Nephron (organoid): ENCODE measurements at regions not wholly inside any gene's neighbourhood (a gene's known extent, or its start where the extent isn't known, plus 50 kb on each side); places are given as distances from the start of the nearest gene placed in this dataset.
A peak's percentile ranks its signal among the peaks of the same experiment; 100 is the strongest.
"Not testable (repeated sequence)": the region's sequence is repeated elsewhere in the genome, so short reads cannot be mapped to it uniquely, and the experiment has no call there.

Experiments
- H3K27ac Mint-ChIP-seq, 3 experiments: 2 replicates each; pipeline ENCODE4 v1.8.0; 2020; ENCODE audit warnings: mixed read lengths in 3 of 3, mild to moderate bottlenecking in 2 of 3, moderate library complexity in 1 of 3
- H3K27me3 Mint-ChIP-seq: 2 replicates; pipeline ENCODE4 v1.8.0; 2021; ENCODE audit warnings: low read depth, mild to moderate bottlenecking, moderate library complexity, mixed read lengths
- H3K36me3 Mint-ChIP-seq: 2 replicates; pipeline ENCODE4 v1.8.0; 2020; ENCODE audit warnings: low read depth, mixed read lengths
- H3K4me1 Mint-ChIP-seq: 2 replicates; pipeline ENCODE4 v1.8.0; 2020; ENCODE audit warnings: mixed read lengths
- H3K4me3 Mint-ChIP-seq, 3 experiments: 2 replicates each; pipeline ENCODE4 v1.8.0; 2020; ENCODE audit warnings: mild to moderate bottlenecking in 3 of 3, mixed read lengths in 3 of 3, moderate library complexity in 2 of 3
- H3K9me3 Mint-ChIP-seq: 2 replicates; pipeline ENCODE4 v1.8.0; 2020; ENCODE audit warnings: mixed read lengths
- CTCF ChIP-seq, 3 experiments: fragments of 200-600 bp; sonication (generic); IDR thresholded peaks; one replicate each; pipeline ENCODE4 v1.5.0; 2021; ENCODE audit warnings: antibody characterized with exemption in 3 of 3; ENCODE audit not compliant: unreplicated experiment in 3 of 3

GRCh38 chr7:114083166-114084001 lies 164.6 kb upstream of the PPP1R3A start:
- Mint-ChIP-seq H3K9me3 (no peaks in the 10 kb centered on the region), H3K36me3 (no peaks in the 10 kb centered on the region), H3K27ac (peak overlapping the region; percentile 96 to 98 (median 97)), H3K4me3 (peak overlapping the region; percentile 85 to 88 (median 88)), H3K27me3 (peaks cover 72% of the 10 kb centered on the region), H3K4me1 (peaks cover 36% of the 10 kb centered on the region)
- TF ChIP-seq CTCF (IDR thresholded peaks at IDR 0.05; ENCODE audit: unreplicated experiment in 3 of 3), result no peak

GRCh38 chr7:114082642-114083165 lies 163.9 kb upstream of the PPP1R3A start:
- Mint-ChIP-seq H3K27me3 (peaks cover 65% of the 10 kb centered on the region), H3K4me3 (peak overlapping the region; percentile 85 to 88 (median 88)), H3K27ac (peak overlapping the region; percentile 26 to 79 (median 53)), H3K36me3 (no peaks in the 10 kb centered on the region), H3K9me3 (no peaks in the 10 kb centered on the region), H3K4me1 (peaks cover 30% of the 10 kb centered on the region)
- no peak for TF ChIP-seq CTCF (IDR thresholded peaks at IDR 0.05; ENCODE audit: unreplicated experiment in 3 of 3)

GRCh38 chr7:114081606-114082425 lies 163.0 kb upstream of the PPP1R3A start:
- peak overlapping the region in 1 of 3 experiments; percentile 82 for H3K27ac Mint-ChIP-seq
- TF ChIP-seq CTCF (IDR thresholded peaks at IDR 0.05; ENCODE audit: unreplicated experiment in 3 of 3), result peak; percentile 63 to 84 (median 65)
- H3K9me3 Mint-ChIP-seq, result no peaks in the 10 kb centered on the region
- H3K36me3 Mint-ChIP-seq, result no peaks in the 10 kb centered on the region
- peak overlapping the region; percentile 73 to 88 (median 85) for H3K4me3 Mint-ChIP-seq
- H3K27me3 Mint-ChIP-seq, result peaks cover 57% of the 10 kb centered on the region
- peaks cover 26% of the 10 kb centered on the region for H3K4me1 Mint-ChIP-seq

GRCh38 chr7:114077158-114077524 lies 158.3 kb upstream of the PPP1R3A start:
- H3K27ac Mint-ChIP-seq, H3K36me3 Mint-ChIP-seq, H3K4me3 Mint-ChIP-seq, H3K9me3 Mint-ChIP-seq, H3K4me1 Mint-ChIP-seq: not testable (repeated sequence)
- peaks cover 18% of the 10 kb centered on the region for H3K27me3 Mint-ChIP-seq

- H3K4me1 Mint-ChIP-seq, H3K9me3 Mint-ChIP-seq, H3K27ac Mint-ChIP-seq, H3K4me3 Mint-ChIP-seq, H3K36me3 Mint-ChIP-seq: not testable (repeated sequence)
- peaks cover 12% of the 10 kb centered on the region for H3K27me3 Mint-ChIP-seq
These were observed 157.8 kb upstream of the PPP1R3A start for GRCh38 chr7:114076392-114077157.

- Mint-ChIP-seq H3K27ac (no peak overlapping the region), H3K36me3 (no peaks in the 10 kb centered on the region), H3K27me3 (peaks cover 3% of the 10 kb centered on the region), H3K9me3 (no peaks in the 10 kb centered on the region), H3K4me1 (no peaks in the 10 kb centered on the region), H3K4me3 (no peak overlapping the region)
- TF ChIP-seq CTCF (IDR thresholded peaks at IDR 0.05; ENCODE audit: unreplicated experiment in 3 of 3), result no peak
These were observed 154.9 kb upstream of the PPP1R3A start for GRCh38 chr7:114073701-114074100.
